Prostate gland (tissue), 2 donors: ENCODE measurements at regions not wholly inside any gene's neighbourhood (a gene's known extent, or its start where the extent isn't known, plus 50 kb on each side); places are given as distances from the start of the nearest gene placed in this dataset.
"Not testable (repeated sequence)": the region's sequence is repeated elsewhere in the genome, so short reads cannot be mapped to it uniquely, and the experiment has no call there.

Source experiments
- CTCF ChIP-seq, 4 experiments: fragments of 200-600 bp in 2 of 4; fragments of 450-650 bp in 2 of 4; sonication (generic) in 2 of 4; IDR thresholded peaks; 1 replicate in 3 of 4; 2 replicates in 1 of 4; pipeline ENCODE4 v1.5.1; 2016 to 2019; ENCODE audit warnings: antibody characterized with exemption in 4 of 4, mild to moderate bottlenecking in 2 of 4, moderate library complexity in 2 of 4
- POLR2A ChIP-seq: fragments of 450-650 bp; IDR thresholded peaks from one replicate; pipeline ENCODE4 v1.6.1; 2016; ENCODE audit warnings: antibody characterized with exemption, mild to moderate bottlenecking
- POLR2AphosphoS5 ChIP-seq: sonication (generic); formaldehyde crosslinking; IDR thresholded peaks from one replicate; pipeline ENCODE4 v1.6.1; 2017; ENCODE audit warnings: antibody characterized with exemption

GRCh38 chr6:121955401-121955800 lies 444.1 kb upstream of the HSF2 start:
- not testable (repeated sequence) for TF ChIP-seq CTCF (IDR thresholded peaks at IDR 0.05); POLR2A; POLR2AphosphoS5
